PC-3 (cell line): ENCODE measurements at regions not wholly inside any gene's neighbourhood (a gene's known extent, or its start where the extent isn't known, plus 50 kb on each side); places are given as distances from the start of the nearest gene placed in this dataset.

Source experiments
- EZH2 ChIP-seq: fragments of 300-600 bp; sonication (generic); IDR thresholded peaks from one replicate; pipeline ENCODE4 v1.6.1; 2017; ENCODE audit warnings: antibody characterized with exemption, mild to moderate bottlenecking, low read length; ENCODE audit not compliant: unreplicated experiment
- TF ChIP-seq, protein P1 (sequence below): fragments of 300-600 bp; sonication (generic); conservative IDR thresholded peaks from 2 replicates; pipeline ENCODE4 v1.5.1; 2017; ENCODE audit warnings: antibody characterized with exemption, low read depth, mild to moderate bottlenecking, low read length

GRCh38 chr5:82863266-82863665, 213.9 kb downstream of the TMEM167A start:
- TF ChIP-seq, protein P1, sequence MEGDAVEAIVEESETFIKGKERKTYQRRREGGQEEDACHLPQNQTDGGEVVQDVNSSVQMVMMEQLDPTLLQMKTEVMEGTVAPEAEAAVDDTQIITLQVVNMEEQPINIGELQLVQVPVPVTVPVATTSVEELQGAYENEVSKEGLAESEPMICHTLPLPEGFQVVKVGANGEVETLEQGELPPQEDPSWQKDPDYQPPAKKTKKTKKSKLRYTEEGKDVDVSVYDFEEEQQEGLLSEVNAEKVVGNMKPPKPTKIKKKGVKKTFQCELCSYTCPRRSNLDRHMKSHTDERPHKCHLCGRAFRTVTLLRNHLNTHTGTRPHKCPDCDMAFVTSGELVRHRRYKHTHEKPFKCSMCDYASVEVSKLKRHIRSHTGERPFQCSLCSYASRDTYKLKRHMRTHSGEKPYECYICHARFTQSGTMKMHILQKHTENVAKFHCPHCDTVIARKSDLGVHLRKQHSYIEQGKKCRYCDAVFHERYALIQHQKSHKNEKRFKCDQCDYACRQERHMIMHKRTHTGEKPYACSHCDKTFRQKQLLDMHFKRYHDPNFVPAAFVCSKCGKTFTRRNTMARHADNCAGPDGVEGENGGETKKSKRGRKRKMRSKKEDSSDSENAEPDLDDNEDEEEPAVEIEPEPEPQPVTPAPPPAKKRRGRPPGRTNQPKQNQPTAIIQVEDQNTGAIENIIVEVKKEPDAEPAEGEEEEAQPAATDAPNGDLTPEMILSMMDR, result no peak
- TF ChIP-seq EZH2, result no peak
